Iris pigment epithelial cell (primary cell): ENCODE measurements at regions not wholly inside any gene's neighbourhood (a gene's known extent, or its start where the extent isn't known, plus 50 kb on each side); places are given as distances from the start of the nearest gene placed in this dataset.

Source experiments
- DNase-seq: peaks from one replicate; pipeline ENCODE4 v3.0.0-alpha.2; 2011; ENCODE audit warnings: low read depth

- DNase-seq, result no peak
These were observed 340.2 kb downstream of the LRIG3 start for GRCh38 chr12:58580095-58580494.

DNA sequence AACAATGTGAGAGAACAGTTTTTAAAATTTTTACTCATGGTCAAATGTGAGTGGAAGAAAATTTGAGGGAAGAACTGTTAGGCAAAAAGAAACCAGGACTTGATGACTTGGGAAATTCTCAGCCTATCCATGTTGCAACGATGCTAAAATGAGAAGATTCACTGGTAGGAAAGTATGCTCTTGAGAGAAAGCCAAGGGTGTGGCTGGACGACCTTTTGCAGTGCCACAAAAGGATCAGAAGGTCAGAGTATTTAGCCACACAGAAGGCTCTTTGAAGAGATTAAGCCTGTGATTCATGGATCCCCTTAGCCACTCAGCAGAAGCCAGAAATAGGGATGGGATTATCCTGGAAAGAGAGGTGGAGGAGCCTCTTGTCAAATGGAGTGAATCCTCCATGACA, 336.8 kb downstream of the LRIG3 start:
- DNase-seq, result peak; percentile 61

GRCh38 chr12:58583940-58584339, 336.4 kb downstream of the LRIG3 start:
- no peak for DNase-seq

GRCh38 chr12:58584880-58585279, 335.4 kb downstream of the LRIG3 start:
- no peak for DNase-seq

GRCh38 chr12:58586762-58587161, 333.5 kb downstream of the LRIG3 start:
- no peak for DNase-seq

GRCh38 chr12:58588770-58589169, 331.5 kb downstream of the LRIG3 start:
- DNase-seq, result peak; percentile 83

DNA sequence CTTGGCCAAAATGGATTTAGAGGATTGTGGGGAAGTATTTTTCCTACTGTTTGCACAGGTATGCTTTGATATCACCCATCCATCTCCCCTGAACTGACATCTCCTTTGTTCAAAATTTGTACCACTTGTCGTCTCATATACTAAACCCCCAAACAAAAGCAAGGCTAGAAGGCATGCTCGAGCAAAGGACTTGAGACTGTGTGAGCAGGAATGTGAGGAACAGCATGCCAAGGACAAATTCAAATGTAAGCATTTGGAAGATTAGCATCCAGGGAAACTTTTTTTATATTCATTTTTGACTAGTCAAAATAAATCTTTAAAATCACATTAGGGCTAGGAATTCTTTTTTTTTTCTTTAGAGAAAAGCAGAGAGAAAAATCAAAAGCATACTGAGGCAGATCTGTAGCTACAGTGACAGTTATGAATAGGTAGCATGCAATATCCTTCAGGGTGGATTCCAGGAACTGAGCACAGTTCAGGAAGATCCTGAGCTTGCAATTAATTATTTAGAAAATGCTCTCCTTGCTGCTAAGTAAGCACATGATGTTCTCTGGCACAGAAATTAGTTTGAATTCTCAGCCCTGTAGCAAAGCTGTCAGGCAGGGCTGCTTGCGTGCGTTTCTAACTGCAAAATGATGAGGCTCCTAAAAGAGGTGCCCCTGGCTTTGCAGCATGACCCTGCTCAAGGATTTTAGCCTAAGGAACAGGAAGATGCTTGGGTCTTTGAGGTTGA, 327.7 kb downstream of the LRIG3 start:
- no peak for DNase-seq

GRCh38 chr12:58593557-58594304, 326.6 kb downstream of the LRIG3 start:
- DNase-seq, result peak; percentile 11

- no peak for DNase-seq
These were observed 323.9 kb downstream of the LRIG3 start for GRCh38 chr12:58596381-58596780.

DNA sequence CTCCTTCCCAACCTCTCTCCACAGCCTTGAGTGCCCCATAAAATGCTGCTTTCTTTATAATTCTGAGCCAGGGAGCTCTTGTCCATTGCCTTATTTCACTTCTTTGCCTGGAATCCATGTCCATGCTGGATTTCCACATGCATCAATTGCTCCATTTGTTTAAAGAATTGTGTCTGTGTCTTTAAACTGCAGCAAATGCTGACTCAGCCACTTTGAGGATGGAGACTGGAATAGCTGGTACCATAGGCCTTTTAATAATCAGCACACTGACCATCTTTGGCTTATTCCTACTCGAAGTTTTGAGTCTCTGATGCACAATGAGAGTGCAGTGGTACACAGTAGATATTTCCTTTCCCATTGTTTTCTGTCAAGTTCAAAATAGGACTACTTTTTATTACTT, 318.8 kb downstream of the LRIG3 start:
- no peak for DNase-seq

DNA sequence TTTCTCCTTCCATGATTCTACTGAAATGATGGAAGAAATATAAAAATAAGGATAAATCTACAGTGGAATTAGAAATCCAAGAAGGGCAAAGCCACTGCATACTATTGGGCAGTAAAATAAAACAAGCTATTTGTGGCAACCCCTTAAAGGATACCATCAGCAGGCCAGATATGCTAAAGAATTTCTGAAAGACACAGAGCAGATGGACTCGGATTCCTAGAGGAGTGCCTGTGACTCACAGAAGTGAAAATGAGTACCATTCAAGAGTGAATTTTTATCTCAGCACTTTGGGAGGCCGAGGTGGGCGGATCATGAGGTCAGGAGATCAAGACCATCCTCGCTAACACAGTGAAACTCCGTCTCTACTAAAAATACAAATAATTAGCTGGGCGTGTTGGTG, 318.1 kb downstream of the LRIG3 start:
- DNase-seq, result no peak

GRCh38 chr12:58602736-58603135, 317.6 kb downstream of the LRIG3 start:
- no peak for DNase-seq

DNA sequence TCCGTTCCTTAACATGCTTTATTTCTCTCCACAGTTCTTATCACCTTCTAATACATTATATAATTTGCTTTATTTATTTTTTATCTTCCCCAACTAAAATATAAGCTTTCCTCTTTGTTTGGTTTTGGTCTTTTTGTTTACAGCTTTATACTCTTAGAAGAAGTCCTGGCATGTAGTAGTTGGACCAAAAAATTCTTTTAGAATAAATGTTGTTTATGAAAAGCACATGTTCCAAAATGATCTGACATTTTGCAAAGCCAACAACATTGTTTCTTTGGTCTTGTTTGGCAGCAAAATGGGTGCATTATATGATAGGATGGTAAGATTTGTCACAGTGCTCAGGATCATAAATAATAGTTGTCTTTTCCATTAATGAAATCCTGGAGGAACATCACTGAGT, 312.5 kb downstream of the LRIG3 start:
- no peak for DNase-seq

DNA sequence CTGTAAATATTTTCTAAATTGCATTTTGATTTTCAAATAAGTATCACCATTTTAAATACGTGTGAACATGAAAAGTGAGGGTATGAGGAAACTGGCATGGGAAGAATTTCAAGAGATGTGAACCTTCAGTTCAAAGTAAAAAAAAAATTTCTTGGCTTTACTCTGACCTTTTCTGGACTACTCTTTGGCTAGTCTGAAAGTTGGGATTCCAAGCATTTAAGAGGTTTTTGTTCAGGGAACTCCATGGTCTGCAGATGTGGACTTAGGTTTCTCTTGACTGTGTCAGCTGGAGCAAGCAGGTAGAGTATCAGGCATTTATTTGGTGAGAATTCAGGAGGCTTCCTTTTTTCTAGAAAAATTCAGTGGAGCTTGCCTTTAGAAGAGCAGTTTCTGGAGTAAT, 311.6 kb downstream of the LRIG3 start:
- peak; percentile 35 for DNase-seq

DNA sequence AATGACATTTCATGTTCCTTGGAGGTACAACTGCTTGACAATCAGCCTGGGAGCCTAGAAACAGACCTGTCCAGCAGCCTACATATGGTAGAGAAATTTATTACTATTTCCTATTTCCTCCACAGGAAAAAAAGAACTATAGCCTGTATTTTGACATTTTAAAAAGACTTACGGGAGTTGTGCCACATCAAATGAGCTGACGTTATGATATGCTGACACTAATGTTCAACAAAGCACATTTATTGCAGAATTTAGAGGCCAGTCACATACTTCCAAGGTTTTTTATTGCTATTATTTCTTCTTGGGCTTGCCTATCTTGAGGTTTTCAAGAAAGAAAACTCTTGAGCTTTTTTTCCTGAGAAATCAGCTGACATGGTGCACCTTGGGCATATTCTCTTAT, 305.3 kb downstream of the LRIG3 start:
- no peak for DNase-seq

- DNase-seq, result no peak
These were observed 304.7 kb downstream of the LRIG3 start for GRCh38 chr12:58615576-58615975.

DNA sequence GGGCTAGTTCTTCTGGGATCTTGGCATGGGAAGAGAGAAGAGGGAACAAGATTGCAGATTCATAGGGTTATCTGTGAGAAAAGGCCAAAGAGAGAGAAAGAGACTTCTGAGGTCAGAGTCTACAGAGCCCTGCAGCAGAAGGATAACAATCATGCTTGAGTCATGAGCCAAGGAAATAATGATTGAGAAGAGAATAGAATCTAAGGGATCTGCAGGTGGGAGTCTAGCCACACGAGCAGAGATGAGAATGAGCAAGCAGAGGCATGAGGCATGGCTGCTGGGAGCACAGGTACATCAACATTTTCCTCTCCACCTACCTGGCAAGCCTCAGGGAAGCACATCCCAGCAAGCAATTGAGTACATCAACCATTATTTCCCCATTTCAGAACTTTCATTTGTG, 303.7 kb downstream of the LRIG3 start:
- DNase-seq, result no peak

- DNase-seq, result no peak
These were observed 299.2 kb downstream of the LRIG3 start for GRCh38 chr12:58621126-58621525.

DNA sequence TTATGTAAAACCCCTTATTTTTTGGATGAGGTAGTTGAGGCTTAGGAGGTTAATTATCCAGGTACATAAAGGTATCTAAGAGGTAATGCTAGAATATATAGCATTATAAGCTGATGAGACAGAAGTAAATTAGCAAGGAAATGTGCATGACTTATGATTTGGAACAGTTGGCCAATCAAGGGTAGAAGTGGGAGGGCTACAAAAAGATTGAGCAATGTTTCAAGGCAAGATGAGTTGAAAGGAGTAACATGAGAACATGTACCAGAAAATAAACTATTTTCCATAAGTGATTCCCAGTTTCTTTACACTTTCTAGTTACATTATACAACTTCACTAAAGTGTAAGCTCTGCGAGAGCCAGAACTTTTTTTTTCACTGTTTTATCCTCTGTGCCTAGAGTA, 290.9 kb downstream of the LRIG3 start:
- peak; percentile 77 for DNase-seq

DNA sequence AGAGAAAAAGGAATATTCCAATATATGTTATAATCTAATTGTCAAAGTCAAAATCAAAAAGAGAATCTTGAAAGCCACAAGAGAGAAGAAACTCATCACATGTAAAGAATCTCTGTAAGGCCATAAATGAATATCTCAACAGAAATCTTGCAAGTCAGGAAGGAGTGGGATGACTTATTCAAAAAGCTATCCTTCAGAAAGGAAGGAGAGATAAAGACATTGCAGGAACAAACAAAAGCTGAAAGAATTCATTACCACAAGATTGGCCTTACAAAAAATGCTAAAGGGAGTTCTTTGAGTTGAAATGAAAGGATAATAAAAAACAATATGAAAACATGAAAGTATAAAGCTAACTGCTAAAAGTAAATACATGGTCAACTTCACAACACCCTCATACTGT, 286.8 kb downstream of the LRIG3 start:
- peak; percentile 77 for DNase-seq

GRCh38 chr12:58639318-58639934, 280.9 kb downstream of the LRIG3 start:
- DNase-seq, result peak; percentile 58

DNA sequence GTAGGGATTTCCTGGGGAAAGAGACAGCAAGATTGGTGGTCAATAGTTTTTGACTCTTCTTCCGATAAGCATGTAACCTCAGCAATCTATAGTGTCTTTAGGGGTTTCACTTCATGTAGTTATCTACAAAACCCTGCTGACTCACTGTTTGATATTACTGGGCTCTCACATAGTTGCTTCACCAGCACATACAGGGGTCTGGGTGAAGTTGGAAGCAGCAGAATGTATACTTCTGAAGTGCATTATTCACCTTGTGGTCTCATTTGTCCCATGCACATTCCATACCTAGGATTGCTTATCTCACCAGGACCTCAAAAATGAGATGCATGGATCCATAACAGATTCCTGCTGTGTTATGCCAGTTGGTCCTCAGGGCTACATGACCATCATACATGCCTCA, 280.0 kb downstream of the LRIG3 start:
- DNase-seq, result peak; percentile 49

DNA sequence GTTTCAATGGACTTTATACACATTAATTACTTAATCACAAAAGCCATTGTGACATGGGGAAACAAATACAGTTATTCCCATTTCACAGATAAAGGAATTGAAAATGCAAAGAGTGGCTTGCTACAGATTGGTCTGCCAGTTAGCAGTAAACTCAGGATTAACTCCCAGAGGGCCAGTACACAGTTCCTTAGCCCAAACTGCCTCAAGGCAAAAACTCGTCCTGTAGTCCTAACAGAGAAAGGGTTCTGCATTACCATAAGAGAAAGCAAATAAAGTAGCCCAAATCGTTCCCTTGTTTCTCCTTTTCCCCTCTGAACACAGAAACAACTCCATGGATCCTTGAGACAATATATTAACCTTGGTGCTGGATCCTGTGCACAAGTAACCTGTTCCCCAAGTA, 274.4 kb downstream of the LRIG3 start:
- DNase-seq, result no peak
